ENCODE measurements at regions not wholly inside any gene's neighbourhood (a gene's known extent, or its start where the extent isn't known, plus 50 kb on each side); places are given as distances from the start of the nearest gene placed in this dataset.

- TF ChIP-seq CTCF (IDR thresholded peaks at IDR 0.05) (no peak), POLR2A (IDR thresholded peaks at IDR 0.05) (no peak), POLR2AphosphoS5 (IDR thresholded peaks at IDR 0.05; ENCODE audit: insufficient read depth in 1 of 2, low read depth in 1 of 2) (no peak)
Measured at GRCh38 chr4:189785257-189785656, 155.4 kb upstream of the FRG1 start.
